WTC11 (cell line): ENCODE measurements at regions not wholly inside any gene's neighbourhood (a gene's known extent, or its start where the extent isn't known, plus 50 kb on each side); places are given as distances from the start of the nearest gene placed in this dataset.

Source experiments
- ATAC-seq: fragments of 200-7000 bp; cut with Tn5 transposase; 2 replicates; pipeline ENCODE4 v1.10.0; 2021; ENCODE audit warnings: mild to moderate bottlenecking, moderate library complexity
- CTCF ChIA-PET: fragments of 300-600 bp; sonication (Branson Sonifier 250); formaldehyde crosslinking; loops from one replicate; lab custom pipeline; 2021; ENCODE audit warnings: antibody characterized with exemption; lab: Charles Lee
- POLR2A ChIA-PET: fragments of 350-600 bp; sonication (Branson Sonifier 250); formaldehyde crosslinking; loops from one replicate; lab custom pipeline; 2021; ENCODE audit warnings: antibody characterized with exemption; lab: Charles Lee
- DNase-seq: peaks from one replicate; pipeline ENCODE4 v3.0.0; 2021; ENCODE audit warnings: low spot score
- H3K27ac Mint-ChIP-seq: 2 replicates; pipeline ENCODE4 v1.8.0; 2021; ENCODE audit warnings: mixed read lengths
- H3K27me3 Mint-ChIP-seq: 2 replicates; pipeline ENCODE4 v1.8.0; 2021; ENCODE audit warnings: low read depth, mild to moderate bottlenecking, moderate library complexity, mixed read lengths
- H3K36me3 Mint-ChIP-seq: 2 replicates; pipeline ENCODE4 v1.8.0; 2021; ENCODE audit warnings: mixed read lengths
- H3K4me1 Mint-ChIP-seq: 2 replicates; pipeline ENCODE4 v1.8.0; 2022; ENCODE audit warnings: mixed read lengths
- H3K4me3 Mint-ChIP-seq: 2 replicates; pipeline ENCODE4 v1.8.0; 2021; ENCODE audit warnings: mild to moderate bottlenecking, moderate library complexity, mixed read lengths
- H3K9me3 Mint-ChIP-seq: 2 replicates; pipeline ENCODE4 v1.8.0; 2021; ENCODE audit warnings: mixed read lengths
- AFF4 ChIP-seq: sonication (generic); formaldehyde crosslinking; IDR thresholded peaks from 2 replicates; pipeline ENCODE4 v1.8.1; 2023; ENCODE audit warnings: mild to moderate bottlenecking, missing genetic modification reagents, borderline replicate concordance
- ATF1 ChIP-seq: sonication (generic); formaldehyde crosslinking; IDR thresholded peaks from 2 replicates; pipeline ENCODE4 v1.8.1; 2023; ENCODE audit warnings: mild to moderate bottlenecking, moderate library complexity, missing genetic modification reagents
- CREM ChIP-seq: sonication (generic); formaldehyde crosslinking; IDR thresholded peaks from 2 replicates; pipeline ENCODE4 v1.8.1; 2022; ENCODE audit warnings: mild to moderate bottlenecking, missing genetic modification reagents, moderate library complexity
- ESRRA ChIP-seq: sonication (generic); formaldehyde crosslinking; IDR thresholded peaks from 2 replicates; pipeline ENCODE4 v1.8.1; 2022; ENCODE audit warnings: mild to moderate bottlenecking, missing genetic modification reagents, borderline replicate concordance
- FOXP1 ChIP-seq: sonication (generic); formaldehyde crosslinking; IDR thresholded peaks from 2 replicates; pipeline ENCODE4 v1.8.0; 2022; ENCODE audit warnings: missing genetic modification reagents, mild to moderate bottlenecking, moderate library complexity, borderline replicate concordance
- GABPB1 ChIP-seq: sonication (generic); formaldehyde crosslinking; IDR thresholded peaks from 2 replicates; pipeline ENCODE4 v1.8.1; 2023; ENCODE audit warnings: mild to moderate bottlenecking, missing genetic modification reagents
- GRHL2 ChIP-seq: fragments of 250-450 bp; sonication (Bioruptor Pico); IDR thresholded peaks from 2 replicates; pipeline ENCODE4 v1.8.0; 2022; ENCODE audit warnings: mild to moderate bottlenecking, moderate library complexity; ENCODE audit not compliant: insufficient replicate concordance, severe bottlenecking
- NFE2L1 ChIP-seq: sonication (generic); formaldehyde crosslinking; IDR thresholded peaks from 2 replicates; pipeline ENCODE4 v1.8.1; 2023; ENCODE audit warnings: missing genetic modification reagents
- RELA ChIP-seq: sonication (generic); formaldehyde crosslinking; IDR thresholded peaks from 2 replicates; pipeline ENCODE4 v1.8.1; 2022; ENCODE audit warnings: missing genetic modification reagents, mild to moderate bottlenecking, borderline replicate concordance
- SMAD4 ChIP-seq: sonication (generic); formaldehyde crosslinking; IDR thresholded peaks from 2 replicates; pipeline ENCODE4 v1.8.0; 2022; ENCODE audit warnings: mild to moderate bottlenecking, missing genetic modification reagents
- TCF7 ChIP-seq: sonication (generic); formaldehyde crosslinking; IDR thresholded peaks from 2 replicates; pipeline ENCODE4 v1.8.0; 2022; ENCODE audit warnings: mild to moderate bottlenecking, low read depth, missing genetic modification reagents, moderate library complexity
- TP53 ChIP-seq: sonication (generic); formaldehyde crosslinking; IDR thresholded peaks from 2 replicates; pipeline ENCODE4 v1.8.1; 2023; ENCODE audit warnings: mild to moderate bottlenecking, missing genetic modification reagents
- USF1 ChIP-seq: sonication (generic); formaldehyde crosslinking; IDR thresholded peaks from 2 replicates; pipeline ENCODE4 v1.8.0; 2022; ENCODE audit warnings: mild to moderate bottlenecking, missing genetic modification reagents
- ZNF317 ChIP-seq: sonication (generic); formaldehyde crosslinking; IDR thresholded peaks from 2 replicates; pipeline ENCODE4 v1.8.1; 2023; ENCODE audit warnings: low read depth, mild to moderate bottlenecking, moderate library complexity, missing genetic modification reagents, borderline replicate concordance
- TF ChIP-seq, protein P1 (sequence below): fragments of 250-450 bp; sonication (Bioruptor Pico); IDR thresholded peaks from 2 replicates; pipeline ENCODE4 v1.9.0; 2021; ENCODE audit warnings: moderate library complexity, mild to moderate bottlenecking, inconsistent platforms, borderline replicate concordance
- TF ChIP-seq, protein P2 (sequence below): sonication (generic); formaldehyde crosslinking; IDR thresholded peaks from 2 replicates; pipeline ENCODE4 v1.8.0; 2022; ENCODE audit warnings: missing genetic modification reagents
- TF ChIP-seq, protein P3 (sequence below): sonication (generic); formaldehyde crosslinking; IDR thresholded peaks from 2 replicates; pipeline ENCODE4 v1.8.1; 2023; ENCODE audit warnings: mild to moderate bottlenecking, missing genetic modification reagents, moderate library complexity

DNA sequence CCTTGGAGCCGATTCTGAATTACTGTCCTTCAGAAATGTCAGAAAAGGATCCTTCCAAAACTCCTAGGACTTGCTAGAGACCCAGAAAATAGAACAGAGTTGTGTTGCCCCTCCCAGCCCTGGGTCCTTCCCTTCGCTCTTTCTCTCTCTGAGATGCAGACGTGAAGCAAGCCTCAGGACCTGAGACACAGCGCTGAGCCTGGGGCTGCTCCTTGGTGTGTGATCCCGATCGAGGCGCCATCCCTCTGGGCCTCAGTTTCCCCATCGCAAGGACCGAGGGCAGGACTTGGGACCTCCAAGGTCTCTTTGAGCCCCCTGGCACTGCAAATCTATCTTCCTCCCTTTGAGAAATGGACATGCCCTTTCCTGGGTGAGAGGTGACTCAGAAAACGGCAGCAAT lies 533.5 kb downstream of the TBC1D22A start:
- no peak for DNase-seq
- Mint-ChIP-seq H3K4me1 (no peaks in the 10 kb centered on the region), H3K36me3 (peaks cover 3% of the 10 kb centered on the region; the same call in 1 of the 2 replicates), H3K27ac (no peak overlapping the region), H3K4me3 (no peak overlapping the region), H3K9me3 (peaks cover 11% of the 10 kb centered on the region), H3K27me3 (peaks cover 3% of the 10 kb centered on the region; the same call in 1 of the 2 replicates)
- ChIA-PET CTCF (no interaction called here), POLR2A (no interaction called here)
- no peak for ATAC-seq
- TF ChIP-seq, protein P1, sequence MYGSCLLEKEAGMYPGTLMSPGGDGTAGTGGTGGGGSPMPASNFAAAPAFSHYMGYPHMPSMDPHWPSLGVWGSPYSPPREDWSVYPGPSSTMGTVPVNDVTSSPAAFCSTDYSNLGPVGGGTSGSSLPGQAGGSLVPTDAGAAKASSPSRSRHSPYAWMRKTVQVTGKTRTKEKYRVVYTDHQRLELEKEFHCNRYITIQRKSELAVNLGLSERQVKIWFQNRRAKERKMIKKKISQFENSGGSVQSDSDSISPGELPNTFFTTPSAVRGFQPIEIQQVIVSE (CRISPR knock-in tag): no peak
- TF ChIP-seq ESRRA (CRISPR knock-in tag) (no peak), SMAD4 (CRISPR knock-in tag) (no peak), NFE2L1 (CRISPR knock-in tag) (no peak), TP53 (CRISPR knock-in tag) (no peak), GABPB1 (no peak), AFF4 (CRISPR knock-in tag) (no peak), ZNF317 (CRISPR knock-in tag) (no peak), FOXP1 (no peak), CREM (no peak), TCF7 (CRISPR knock-in tag) (no peak), GRHL2 (CRISPR knock-in tag) (no peak), RELA (CRISPR knock-in tag) (no peak), ATF1 (no peak), USF1 (CRISPR knock-in tag) (no peak)
- TF ChIP-seq, protein P2, sequence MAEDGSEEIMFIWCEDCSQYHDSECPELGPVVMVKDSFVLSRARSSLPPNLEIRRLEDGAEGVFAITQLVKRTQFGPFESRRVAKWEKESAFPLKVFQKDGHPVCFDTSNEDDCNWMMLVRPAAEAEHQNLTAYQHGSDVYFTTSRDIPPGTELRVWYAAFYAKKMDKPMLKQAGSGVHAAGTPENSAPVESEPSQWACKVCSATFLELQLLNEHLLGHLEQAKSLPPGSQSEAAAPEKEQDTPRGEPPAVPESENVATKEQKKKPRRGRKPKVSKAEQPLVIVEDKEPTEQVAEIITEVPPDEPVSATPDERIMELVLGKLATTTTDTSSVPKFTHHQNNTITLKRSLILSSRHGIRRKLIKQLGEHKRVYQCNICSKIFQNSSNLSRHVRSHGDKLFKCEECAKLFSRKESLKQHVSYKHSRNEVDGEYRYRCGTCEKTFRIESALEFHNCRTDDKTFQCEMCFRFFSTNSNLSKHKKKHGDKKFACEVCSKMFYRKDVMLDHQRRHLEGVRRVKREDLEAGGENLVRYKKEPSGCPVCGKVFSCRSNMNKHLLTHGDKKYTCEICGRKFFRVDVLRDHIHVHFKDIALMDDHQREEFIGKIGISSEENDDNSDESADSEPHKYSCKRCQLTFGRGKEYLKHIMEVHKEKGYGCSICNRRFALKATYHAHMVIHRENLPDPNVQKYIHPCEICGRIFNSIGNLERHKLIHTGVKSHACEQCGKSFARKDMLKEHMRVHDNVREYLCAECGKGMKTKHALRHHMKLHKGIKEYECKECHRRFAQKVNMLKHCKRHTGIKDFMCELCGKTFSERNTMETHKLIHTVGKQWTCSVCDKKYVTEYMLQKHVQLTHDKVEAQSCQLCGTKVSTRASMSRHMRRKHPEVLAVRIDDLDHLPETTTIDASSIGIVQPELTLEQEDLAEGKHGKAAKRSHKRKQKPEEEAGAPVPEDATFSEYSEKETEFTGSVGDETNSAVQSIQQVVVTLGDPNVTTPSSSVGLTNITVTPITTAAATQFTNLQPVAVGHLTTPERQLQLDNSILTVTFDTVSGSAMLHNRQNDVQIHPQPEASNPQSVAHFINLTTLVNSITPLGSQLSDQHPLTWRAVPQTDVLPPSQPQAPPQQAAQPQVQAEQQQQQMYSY (CRISPR knock-in tag): no peak
- TF ChIP-seq, protein P3, sequence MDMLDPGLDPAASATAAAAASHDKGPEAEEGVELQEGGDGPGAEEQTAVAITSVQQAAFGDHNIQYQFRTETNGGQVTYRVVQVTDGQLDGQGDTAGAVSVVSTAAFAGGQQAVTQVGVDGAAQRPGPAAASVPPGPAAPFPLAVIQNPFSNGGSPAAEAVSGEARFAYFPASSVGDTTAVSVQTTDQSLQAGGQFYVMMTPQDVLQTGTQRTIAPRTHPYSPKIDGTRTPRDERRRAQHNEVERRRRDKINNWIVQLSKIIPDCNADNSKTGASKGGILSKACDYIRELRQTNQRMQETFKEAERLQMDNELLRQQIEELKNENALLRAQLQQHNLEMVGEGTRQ (CRISPR knock-in tag): no peak
